B cell (primary cell): ENCODE measurements at regions not wholly inside any gene's neighbourhood (a gene's known extent, or its start where the extent isn't known, plus 50 kb on each side); places are given as distances from the start of the nearest gene placed in this dataset.

Source experiments
- ATAC-seq: fragments of 200-7000 bp; cut with Tn5 transposase; one replicate; pipeline ENCODE4 v1.10.0; 2021; ENCODE audit warnings: low read depth, mild to moderate bottlenecking, moderate number of reproducible peaks, moderate library complexity
- CTCF ChIA-PET: fragments of 350-600 bp; sonication (Branson Sonifier 250); formaldehyde crosslinking; loops from one replicate; lab custom pipeline; 2021; ENCODE audit warnings: antibody characterized with exemption, inconsistent platforms; lab: Charles Lee
- POLR2A ChIA-PET: fragments of 350-600 bp; sonication (Branson Sonifier 250); formaldehyde crosslinking; loops from one replicate; lab custom pipeline; 2021; ENCODE audit warnings: antibody characterized with exemption; lab: Charles Lee
- DNase-seq: peaks from one replicate; pipeline ENCODE4 v3.0.0; 2013
- H2AFZ ChIP-seq: 2 replicates; pipeline ENCODE4 v1.6.1; 2012; ENCODE audit warnings: mild to moderate bottlenecking, low read depth, low read length; ENCODE audit not compliant: insufficient read depth, poor library complexity, severe bottlenecking
- H3K27ac ChIP-seq, 2 donors: 1 replicate in 1 of 2; 2 replicates in 1 of 2; pipeline ENCODE4 v1.5.1; 2012 to 2013; ENCODE audit warnings: low read length in 2 of 2, mild to moderate bottlenecking in 2 of 2, moderate library complexity in 1 of 2
- H3K27me3 ChIP-seq, 4 experiments: fragments of 200-600 bp in 1 of 4; sonication (generic) in 1 of 4; replicated peaks in 1 of 4; 1 replicate in 2 of 4; 2 replicates in 2 of 4; pipeline versions ENCODE4 v1.6.1 to v1.7.0; 2013 to 2016; ENCODE audit warnings: low read length in 3 of 4, mild to moderate bottlenecking in 2 of 4, mixed read lengths in 1 of 4, moderate library complexity in 1 of 4; ENCODE audit not compliant: insufficient read depth in 4 of 4, control insufficient read depth in 3 of 4; ENCODE audit errors: control extremely low read depth in 1 of 4
- H3K36me3 ChIP-seq, 2 experiments: replicated peaks in 1 of 2; 1 replicate in 1 of 2; 2 replicates in 1 of 2; pipeline versions ENCODE4 v1.6.1 to v1.7.1; 2013; ENCODE audit warnings: low read length in 1 of 2; ENCODE audit not compliant: insufficient read depth in 2 of 2, control insufficient read depth in 1 of 2; ENCODE audit errors: control extremely low read depth in 1 of 2, extremely low read depth in 1 of 2
- H3K4me1 ChIP-seq, 2 donors: fragments of 200-600 bp in 1 of 2; sonication (generic) in 1 of 2; 1 replicate in 1 of 2; 2 replicates in 1 of 2; pipeline versions ENCODE4 v1.5.1 to v1.6.1; 2013 to 2017; ENCODE audit warnings: low read length in 2 of 2; ENCODE audit not compliant: control insufficient read depth in 2 of 2, insufficient read depth in 2 of 2
- H3K4me2 ChIP-seq: replicated peaks from 2 replicates; pipeline ENCODE3; 2012; ENCODE audit warnings: mild to moderate bottlenecking, low read depth, low read length; ENCODE audit not compliant: poor library complexity, severe bottlenecking
- H3K4me3 ChIP-seq, 5 experiments: fragments of 200-600 bp in 1 of 5; sonication (generic) in 1 of 5; 1 replicate in 3 of 5; 2 replicates in 2 of 5; pipeline versions ENCODE4 v1.5.1 to v1.7.0; 2011 to 2016; ENCODE audit warnings: low read length in 4 of 5, mild to moderate bottlenecking in 4 of 5, low read depth in 2 of 5, control low read depth in 1 of 5, moderate library complexity in 1 of 5; ENCODE audit not compliant: insufficient read depth in 1 of 5; ENCODE audit errors: control extremely low read depth in 1 of 5, extremely low read depth in 1 of 5
- H3K79me2 ChIP-seq: fragments of 200-600 bp; sonication (generic); one replicate; pipeline ENCODE4 v1.6.0; 2016; ENCODE audit warnings: low read length; ENCODE audit not compliant: control insufficient read depth, insufficient read depth
- H3K9ac ChIP-seq: fragments of 200-600 bp; sonication (generic); 2 replicates; pipeline ENCODE4 v1.6.1; 2017; ENCODE audit warnings: mild to moderate bottlenecking, low read length, moderate library complexity
- H3K9me3 ChIP-seq, 3 donors: one replicate each; pipeline versions ENCODE4 v1.6.1 to v1.7.1; 2013; ENCODE audit warnings: low read length in 2 of 3; ENCODE audit not compliant: control insufficient read depth in 2 of 3, insufficient read depth in 1 of 3; ENCODE audit errors: control extremely low read depth in 1 of 3
- H4K20me1 ChIP-seq: 2 replicates; pipeline ENCODE4 v1.6.0; 2012; ENCODE audit warnings: mild to moderate bottlenecking, low read length; ENCODE audit not compliant: insufficient read depth, control insufficient read depth, poor library complexity, severe bottlenecking
- H3K27ac Mint-ChIP-seq: one replicate; pipeline ENCODE4 v1.8.0; 2021; ENCODE audit warnings: mixed read lengths
- H3K27me3 Mint-ChIP-seq: one replicate; pipeline ENCODE4 v1.8.0; 2021; ENCODE audit warnings: mixed read lengths
- H3K4me1 Mint-ChIP-seq: one replicate; pipeline ENCODE4 v1.8.0; 2021; ENCODE audit warnings: mixed read lengths
- H3K4me3 Mint-ChIP-seq: one replicate; pipeline ENCODE4 v1.8.0; 2021; ENCODE audit warnings: mixed read lengths
- H3K9me3 Mint-ChIP-seq: one replicate; pipeline ENCODE4 v1.8.0; 2022; ENCODE audit warnings: mixed read lengths; ENCODE audit not compliant: insufficient read depth
- CTCF ChIP-seq: fragments of 200-600 bp; IDR thresholded peaks from one replicate; pipeline ENCODE4 v1.8.0; 2022; ENCODE audit warnings: antibody characterized with exemption, mild to moderate bottlenecking
- EZH2 ChIP-seq: IDR thresholded peaks from 2 replicates; pipeline ENCODE4 v1.6.1; 2012; ENCODE audit warnings: borderline replicate concordance, low read depth, mild to moderate bottlenecking, moderate library complexity, low read length; ENCODE audit not compliant: insufficient read depth, poor library complexity, severe bottlenecking
- WGBS: methylation state at CpG from one replicate; pipeline ENCODE4 v1.1.5; 2013; ENCODE audit warnings: missing lambda C conversion rate; ENCODE audit not compliant: insufficient coverage; 5-methylcytosine and 5-hydroxymethylcytosine counted together
- intact Hi-C: fragments of 100-400 bp; cut with micrococcal nuclease; formaldehyde crosslinking; loops from one replicate; pipeline ENCODE4 v1.10.0; 2022

- CTCF ChIA-PET, result no interaction called here
Measured at GRCh38 chr1:90143591-90143990, 148.7 kb downstream of the ZNF326 start.

GRCh38 chr1:90142697-90143096 lies 147.8 kb downstream of the ZNF326 start:
- H3K27ac ChIP-seq, result no peak overlapping the region
- Mint-ChIP-seq H3K4me3 (no peak overlapping the region), H3K9me3 (peaks cover 9% of the 10 kb centered on the region), H3K4me1 (no peaks in the 10 kb centered on the region), H3K27me3 (no peaks in the 10 kb centered on the region), H3K27ac (no peak overlapping the region)
- POLR2A ChIA-PET, result no interaction called here
- H3K36me3 ChIP-seq, result no peaks in the 10 kb centered on the region
- no peaks in the 10 kb centered on the region for H3K79me2 ChIP-seq
- H3K9me3 ChIP-seq, result peaks cover 0 to 9% (median 5%) of the 10 kb centered on the region in 3 donors
- H3K4me3 ChIP-seq, result no peak overlapping the region
- no peak overlapping the region for H3K4me2 ChIP-seq
- DNase-seq (no peak), ATAC-seq (no peak)
- CTCF ChIA-PET, result no interaction called here
- intact Hi-C loops, result no loop called here
- H3K9ac ChIP-seq, result no peak overlapping the region
- H3K27me3 ChIP-seq, result no peaks in the 10 kb centered on the region
- no peak overlapping the region for H2AFZ ChIP-seq
- TF ChIP-seq CTCF, result no peak
- no peak for TF ChIP-seq EZH2
- no peaks in the 10 kb centered on the region for H4K20me1 ChIP-seq
- no peaks in the 10 kb centered on the region for H3K4me1 ChIP-seq
- WGBS, result 100% methylated on average over 1 of the region's 2 CpGs

More at GRCh38 chr1:90143591-90143990, 148.7 kb downstream of the ZNF326 start:
- H2AFZ ChIP-seq, result no peak overlapping the region
- H3K9me3 Mint-ChIP-seq, result peaks cover 9% of the 10 kb centered on the region
- ATAC-seq (no peak), DNase-seq (no peak)
- H3K4me1 Mint-ChIP-seq, result no peaks in the 10 kb centered on the region
- H3K36me3 ChIP-seq, result no peaks in the 10 kb centered on the region
- POLR2A ChIA-PET, result no interaction called here
- H3K27me3 Mint-ChIP-seq, result no peaks in the 10 kb centered on the region
- H3K4me2 ChIP-seq, result no peak overlapping the region
- H3K4me3 ChIP-seq, result no peak overlapping the region
- no peaks in the 10 kb centered on the region for H3K27me3 ChIP-seq
- H3K4me3 Mint-ChIP-seq, result no peak overlapping the region
- H3K79me2 ChIP-seq, result no peaks in the 10 kb centered on the region
- no peak for TF ChIP-seq CTCF
- no peak for TF ChIP-seq EZH2
- no peaks in the 10 kb centered on the region for H3K4me1 ChIP-seq
- no peak overlapping the region for H3K27ac Mint-ChIP-seq
- WGBS, result no CpG with 5 or more reads among the region's 1 CpG
- H3K27ac ChIP-seq, result no peak overlapping the region
- no peaks in the 10 kb centered on the region for H4K20me1 ChIP-seq
- H3K9ac ChIP-seq, result no peak overlapping the region
- peaks cover 0 to 9% (median 5%) of the 10 kb centered on the region in 3 donors for H3K9me3 ChIP-seq
- intact Hi-C loops, result no loop called here
